Osteoblast (primary cell): ENCODE measurements at regions not wholly inside any gene's neighbourhood (a gene's known extent, or its start where the extent isn't known, plus 50 kb on each side); places are given as distances from the start of the nearest gene placed in this dataset.

Experiments
- DNase-seq: peaks from one replicate; pipeline ENCODE4 v3.0.0; 2011; ENCODE audit warnings: low spot score, mixed read lengths; ENCODE audit not compliant: insufficient read length; ENCODE audit errors: missing footprints
- H2AFZ ChIP-seq: 2 replicates; pipeline ENCODE4 v1.6.0; 2011; ENCODE audit warnings: mild to moderate bottlenecking, low read length
- H3K27ac ChIP-seq: 2 replicates; pipeline ENCODE4 v1.5.1; 2011; ENCODE audit warnings: mild to moderate bottlenecking, low read depth, low read length, moderate library complexity
- H3K27me3 ChIP-seq: 2 replicates; pipeline ENCODE4 v1.6.0; 2012; ENCODE audit warnings: mild to moderate bottlenecking, control low read depth, inconsistent platforms, low read length, moderate library complexity; ENCODE audit not compliant: insufficient read depth
- H3K36me3 ChIP-seq: 2 replicates; pipeline ENCODE4 v1.5.1; 2011; ENCODE audit warnings: mild to moderate bottlenecking, low read length, control low read depth, moderate library complexity; ENCODE audit not compliant: insufficient read depth
- H3K4me1 ChIP-seq: 2 replicates; pipeline ENCODE4 v1.5.1; 2011; ENCODE audit warnings: mild to moderate bottlenecking, low read length, control low read depth, moderate library complexity; ENCODE audit not compliant: insufficient read depth
- H3K4me2 ChIP-seq: 2 replicates; pipeline ENCODE4 v1.6.0; 2011; ENCODE audit warnings: mild to moderate bottlenecking, low read length; ENCODE audit not compliant: insufficient read depth
- H3K4me3 ChIP-seq: fragments of 200-600 bp; sonication (generic); 3 replicates; pipeline ENCODE4 v1.5.1; 2012; ENCODE audit warnings: mild to moderate bottlenecking, low read length, inconsistent platforms; ENCODE audit not compliant: insufficient read depth
- H3K79me2 ChIP-seq: 2 replicates; pipeline ENCODE4 v1.6.0; 2012; ENCODE audit warnings: mild to moderate bottlenecking, low read length, control low read depth, inconsistent platforms; ENCODE audit not compliant: insufficient read depth
- H3K9me3 ChIP-seq: 2 replicates; pipeline ENCODE4 v1.5.1; 2011; ENCODE audit warnings: low read depth, low read length, control low read depth
- H4K20me1 ChIP-seq: 2 replicates; pipeline ENCODE4 v1.6.0; 2012; ENCODE audit warnings: mild to moderate bottlenecking, low read length, control low read depth; ENCODE audit not compliant: insufficient read depth
- TF ChIP-seq, protein P1 (sequence below): IDR thresholded peaks from 2 replicates; pipeline ENCODE4 v1.5.1; 2011; ENCODE audit warnings: mild to moderate bottlenecking, low read depth, low read length, moderate library complexity; ENCODE audit errors: extremely low read depth

DNA sequence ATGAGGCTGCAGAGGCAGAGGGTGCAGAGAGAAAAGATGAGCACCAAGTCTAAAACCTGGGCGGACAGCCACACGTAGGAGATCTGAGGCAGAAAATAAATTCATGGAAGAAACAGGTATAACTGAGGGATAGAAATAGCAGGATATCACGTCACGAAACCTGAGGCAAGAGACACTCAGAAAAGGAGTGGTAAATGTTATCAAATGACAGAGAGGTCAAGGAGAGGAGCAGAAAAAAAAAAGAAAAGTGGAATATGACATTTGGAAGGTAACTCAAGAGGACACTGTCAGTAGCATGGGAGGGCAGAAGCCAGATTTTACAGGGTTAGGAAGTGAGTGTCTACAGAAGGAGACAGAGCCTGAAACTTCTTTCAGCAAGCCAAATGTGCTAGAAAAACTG lies 84.2 kb upstream of the FBXL4 start:
- Histone ChIP-seq H3K9me3 (no peaks in the 10 kb centered on the region), H4K20me1 (no peaks in the 10 kb centered on the region), H3K4me1 (no peaks in the 10 kb centered on the region), H3K79me2 (no peaks in the 10 kb centered on the region), H2AFZ (no peak overlapping the region), H3K27ac (no peak overlapping the region), H3K27me3 (peaks cover 3% of the 10 kb centered on the region), H3K4me2 (no peak overlapping the region), H3K36me3 (no peaks in the 10 kb centered on the region), H3K4me3 (no peak overlapping the region)
- TF ChIP-seq, protein P1, sequence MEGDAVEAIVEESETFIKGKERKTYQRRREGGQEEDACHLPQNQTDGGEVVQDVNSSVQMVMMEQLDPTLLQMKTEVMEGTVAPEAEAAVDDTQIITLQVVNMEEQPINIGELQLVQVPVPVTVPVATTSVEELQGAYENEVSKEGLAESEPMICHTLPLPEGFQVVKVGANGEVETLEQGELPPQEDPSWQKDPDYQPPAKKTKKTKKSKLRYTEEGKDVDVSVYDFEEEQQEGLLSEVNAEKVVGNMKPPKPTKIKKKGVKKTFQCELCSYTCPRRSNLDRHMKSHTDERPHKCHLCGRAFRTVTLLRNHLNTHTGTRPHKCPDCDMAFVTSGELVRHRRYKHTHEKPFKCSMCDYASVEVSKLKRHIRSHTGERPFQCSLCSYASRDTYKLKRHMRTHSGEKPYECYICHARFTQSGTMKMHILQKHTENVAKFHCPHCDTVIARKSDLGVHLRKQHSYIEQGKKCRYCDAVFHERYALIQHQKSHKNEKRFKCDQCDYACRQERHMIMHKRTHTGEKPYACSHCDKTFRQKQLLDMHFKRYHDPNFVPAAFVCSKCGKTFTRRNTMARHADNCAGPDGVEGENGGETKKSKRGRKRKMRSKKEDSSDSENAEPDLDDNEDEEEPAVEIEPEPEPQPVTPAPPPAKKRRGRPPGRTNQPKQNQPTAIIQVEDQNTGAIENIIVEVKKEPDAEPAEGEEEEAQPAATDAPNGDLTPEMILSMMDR, result no peak
- no peak for DNase-seq

DNA sequence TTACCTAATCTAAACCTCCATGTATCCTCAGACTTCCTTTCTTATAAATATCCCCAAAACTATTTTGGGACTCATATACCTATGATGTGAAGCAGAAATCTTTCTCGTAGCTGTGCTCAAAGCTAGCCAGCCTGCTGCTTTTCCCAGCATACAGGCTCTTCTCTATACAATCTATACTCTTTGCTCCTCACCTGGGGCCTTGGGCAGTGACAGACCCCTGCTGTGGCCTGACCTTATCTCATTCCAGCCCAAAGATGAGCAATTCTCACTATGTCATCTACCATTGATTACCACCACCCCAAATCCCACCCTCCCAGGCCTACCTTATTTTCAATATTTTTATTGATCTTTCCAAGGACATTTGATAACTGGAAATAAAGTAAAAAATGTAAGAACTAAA lies 83.2 kb upstream of the FBXL4 start:
- H3K4me3 ChIP-seq, result no peak overlapping the region
- H2AFZ ChIP-seq, result no peak overlapping the region
- no peaks in the 10 kb centered on the region for H3K4me1 ChIP-seq
- TF ChIP-seq, protein P1, result no peak
- H3K27ac ChIP-seq, result no peak overlapping the region
- no peaks in the 10 kb centered on the region for H3K36me3 ChIP-seq
- DNase-seq, result no peak
- no peaks in the 10 kb centered on the region for H4K20me1 ChIP-seq
- H3K27me3 ChIP-seq, result no peaks in the 10 kb centered on the region
- H3K4me2 ChIP-seq, result no peak overlapping the region
- H3K79me2 ChIP-seq, result no peaks in the 10 kb centered on the region
- H3K9me3 ChIP-seq, result no peaks in the 10 kb centered on the region

GRCh38 chr6:99026135-99026534 lies 78.4 kb upstream of the FBXL4 start:
- Histone ChIP-seq H3K36me3 (no peaks in the 10 kb centered on the region), H3K4me1 (no peaks in the 10 kb centered on the region), H3K27me3 (no peaks in the 10 kb centered on the region), H3K9me3 (no peaks in the 10 kb centered on the region), H2AFZ (no peak overlapping the region), H4K20me1 (no peaks in the 10 kb centered on the region), H3K79me2 (no peaks in the 10 kb centered on the region), H3K4me2 (no peak overlapping the region), H3K27ac (no peak overlapping the region), H3K4me3 (no peak overlapping the region)
- TF ChIP-seq, protein P1, result no peak
- DNase-seq, result no peak

DNA sequence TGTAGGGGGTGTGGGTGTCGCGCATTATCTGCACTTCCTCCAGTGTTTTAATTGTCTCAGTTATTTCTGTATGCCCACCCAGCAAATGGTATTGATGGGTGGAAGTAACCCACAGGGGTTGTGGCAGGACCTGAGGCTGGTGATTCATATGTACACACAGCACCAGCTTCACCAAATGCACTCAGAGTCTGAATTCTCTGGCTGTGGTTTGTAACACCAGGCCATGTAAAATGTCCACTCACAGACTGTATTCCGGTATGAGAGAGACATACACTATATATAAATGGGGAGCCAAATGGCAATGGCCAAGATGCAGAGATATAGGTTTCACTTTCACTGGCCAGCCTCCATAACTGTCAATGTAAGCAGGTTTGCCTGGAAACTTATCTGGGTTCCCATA lies 76.3 kb upstream of the FBXL4 start:
- H3K36me3 ChIP-seq, result no peaks in the 10 kb centered on the region
- no peaks in the 10 kb centered on the region for H3K79me2 ChIP-seq
- no peaks in the 10 kb centered on the region for H3K9me3 ChIP-seq
- TF ChIP-seq, protein P1, result no peak
- H3K27ac ChIP-seq, result no peak overlapping the region
- H4K20me1 ChIP-seq, result no peaks in the 10 kb centered on the region
- H3K4me3 ChIP-seq, result no peak overlapping the region
- DNase-seq, result no peak
- no peak overlapping the region for H2AFZ ChIP-seq
- H3K4me1 ChIP-seq, result no peaks in the 10 kb centered on the region
- no peak overlapping the region for H3K4me2 ChIP-seq
- H3K27me3 ChIP-seq, result no peaks in the 10 kb centered on the region
